ENCODE measurements at regions not wholly inside any gene's neighbourhood (a gene's known extent, or its start where the extent isn't known, plus 50 kb on each side); places are given as distances from the start of the nearest gene placed in this dataset.

- Histone ChIP-seq H3K27ac (no peak overlapping the region), H3K27me3 (no peaks in the 10 kb centered on the region), H3K4me3 (no peak overlapping the region), H3K36me3 (no peaks in the 10 kb centered on the region), H3K4me1 (no peaks in the 10 kb centered on the region), H3K9me3 (no peaks in the 10 kb centered on the region)
- TF ChIP-seq POLR2A (IDR thresholded peaks at IDR 0.05) (no peak), CTCF (IDR thresholded peaks at IDR 0.05 in 4 of 5, conservative IDR thresholded peaks at IDR 0.05 in 1 of 5) (no peak)
- intact Hi-C loops (cut with DNase I; ENCODE audit: low total_unique reads), result no loop called here
- DNase-seq, result no peak
- in situ Hi-C loops (cut with MboI; ENCODE audit: low sequenced_read_pairs in 4 of 4), result no loop called here
- ATAC-seq, result no peak
Measured at GRCh38 chr7:91800389-91800788, 80.1 kb downstream of the MTERF1 start.

- Histone ChIP-seq H3K4me3 (no peak overlapping the region), H3K27ac (no peak overlapping the region), H3K9me3 (no peaks in the 10 kb centered on the region), H3K4me1 (no peaks in the 10 kb centered on the region), H3K36me3 (no peaks in the 10 kb centered on the region), H3K27me3 (no peaks in the 10 kb centered on the region)
- intact Hi-C loops (cut with DNase I; ENCODE audit: low total_unique reads), result no loop called here
- DNase-seq (no peak), ATAC-seq (no peak)
- in situ Hi-C loops (cut with MboI; ENCODE audit: low sequenced_read_pairs in 4 of 4), result no loop called here
- TF ChIP-seq CTCF (IDR thresholded peaks at IDR 0.05 in 4 of 5, conservative IDR thresholded peaks at IDR 0.05 in 1 of 5) (no peak), POLR2A (IDR thresholded peaks at IDR 0.05) (no peak)
Measured at GRCh38 chr7:91801331-91801983, 79.0 kb downstream of the MTERF1 start.

- H3K9me3 ChIP-seq, result no peaks in the 10 kb centered on the region
- intact Hi-C loops (cut with DNase I; ENCODE audit: low total_unique reads), result no loop called here
- ATAC-seq (no peak), DNase-seq (no peak)
- TF ChIP-seq CTCF (IDR thresholded peaks at IDR 0.05 in 4 of 5, conservative IDR thresholded peaks at IDR 0.05 in 1 of 5), result no peak
- TF ChIP-seq POLR2A (IDR thresholded peaks at IDR 0.05), result no peak
- no peaks in the 10 kb centered on the region for H3K4me1 ChIP-seq
- H3K36me3 ChIP-seq, result no peaks in the 10 kb centered on the region
- H3K4me3 ChIP-seq, result no peak overlapping the region
- no peaks in the 10 kb centered on the region for H3K27me3 ChIP-seq
- no peak overlapping the region for H3K27ac ChIP-seq
- in situ Hi-C loops (cut with MboI; ENCODE audit: low sequenced_read_pairs in 4 of 4), result no loop called here
Measured at GRCh38 chr7:91811236-91811635, 69.3 kb downstream of the MTERF1 start.

- TF ChIP-seq POLR2A (IDR thresholded peaks at IDR 0.05) (no peak), CTCF (IDR thresholded peaks at IDR 0.05 in 4 of 5, conservative IDR thresholded peaks at IDR 0.05 in 1 of 5) (no peak)
- no peak for ATAC-seq
- intact Hi-C loops (cut with DNase I; ENCODE audit: low total_unique reads), result no loop called here
Measured at GRCh38 chr7:91811641-91812040, 68.9 kb downstream of the MTERF1 start.

GRCh38 chr7:91812388-91812787, 68.1 kb downstream of the MTERF1 start:
- no peak for DNase-seq
- TF ChIP-seq CTCF (IDR thresholded peaks at IDR 0.05 in 4 of 5, conservative IDR thresholded peaks at IDR 0.05 in 1 of 5) (no peak), POLR2A (IDR thresholded peaks at IDR 0.05) (no peak)
- no peak for ATAC-seq
- no peaks in the 10 kb centered on the region for H3K9me3 ChIP-seq
- intact Hi-C loops (cut with DNase I; ENCODE audit: low total_unique reads) (no loop called here), in situ Hi-C loops (cut with MboI; ENCODE audit: low sequenced_read_pairs in 4 of 4) (no loop called here)
- no peaks in the 10 kb centered on the region for H3K36me3 ChIP-seq
- H3K4me3 ChIP-seq, result no peak overlapping the region
- no peak overlapping the region for H3K27ac ChIP-seq
- no peaks in the 10 kb centered on the region for H3K4me1 ChIP-seq
- H3K27me3 ChIP-seq, result no peaks in the 10 kb centered on the region

More at GRCh38 chr7:91811641-91812040, 68.9 kb downstream of the MTERF1 start:
- no peak overlapping the region for H3K27ac ChIP-seq
- no peaks in the 10 kb centered on the region for H3K36me3 ChIP-seq
- no peak for DNase-seq
- no peaks in the 10 kb centered on the region for H3K4me1 ChIP-seq
- no peaks in the 10 kb centered on the region for H3K9me3 ChIP-seq
- in situ Hi-C loops (cut with MboI; ENCODE audit: low sequenced_read_pairs in 4 of 4), result no loop called here
- H3K4me3 ChIP-seq, result no peak overlapping the region
- H3K27me3 ChIP-seq, result no peaks in the 10 kb centered on the region
